ENCODE measurements at regions not wholly inside any gene's neighbourhood (a gene's known extent, or its start where the extent isn't known, plus 50 kb on each side); places are given as distances from the start of the nearest gene placed in this dataset.

DNA sequence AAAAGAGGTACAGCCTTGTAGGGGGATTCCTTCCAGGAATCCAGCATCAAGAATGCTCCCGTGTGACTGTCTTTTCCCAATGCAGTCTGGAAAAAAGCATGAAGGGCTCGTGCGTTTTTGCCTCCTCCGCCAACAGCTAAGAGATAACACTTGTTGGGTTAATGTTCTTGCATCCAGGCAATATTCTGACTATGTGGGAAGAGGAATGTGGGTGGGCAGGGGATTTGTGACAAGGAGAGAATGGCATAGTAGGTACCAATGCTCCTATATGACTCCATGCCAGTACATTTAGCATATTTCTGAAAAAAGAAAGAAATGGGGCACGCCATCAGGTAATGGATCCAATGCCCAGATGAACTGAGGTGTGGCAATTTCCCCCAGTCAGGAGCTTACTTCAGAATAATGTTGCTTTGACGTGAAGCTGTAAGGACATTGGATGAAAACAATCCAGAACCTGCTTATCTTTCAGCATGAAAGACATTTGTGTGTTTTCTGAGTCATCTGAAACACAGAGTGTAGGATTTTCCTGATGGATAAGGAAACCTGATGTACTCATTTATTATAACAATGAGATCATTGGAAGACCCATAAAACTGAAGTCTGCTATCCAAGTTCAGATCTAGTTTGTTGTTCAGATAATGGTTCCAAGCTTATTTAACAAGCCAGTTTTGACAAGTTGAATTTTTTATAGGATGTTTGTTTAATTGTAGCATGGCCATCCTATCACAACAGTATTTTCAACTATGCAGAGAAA is 105.5 kb downstream of the LYPLAL1 start:
- intact Hi-C loops (cut with DNase I, micrococcal nuclease) = no loop called here
- TF ChIP-seq, protein P1, sequence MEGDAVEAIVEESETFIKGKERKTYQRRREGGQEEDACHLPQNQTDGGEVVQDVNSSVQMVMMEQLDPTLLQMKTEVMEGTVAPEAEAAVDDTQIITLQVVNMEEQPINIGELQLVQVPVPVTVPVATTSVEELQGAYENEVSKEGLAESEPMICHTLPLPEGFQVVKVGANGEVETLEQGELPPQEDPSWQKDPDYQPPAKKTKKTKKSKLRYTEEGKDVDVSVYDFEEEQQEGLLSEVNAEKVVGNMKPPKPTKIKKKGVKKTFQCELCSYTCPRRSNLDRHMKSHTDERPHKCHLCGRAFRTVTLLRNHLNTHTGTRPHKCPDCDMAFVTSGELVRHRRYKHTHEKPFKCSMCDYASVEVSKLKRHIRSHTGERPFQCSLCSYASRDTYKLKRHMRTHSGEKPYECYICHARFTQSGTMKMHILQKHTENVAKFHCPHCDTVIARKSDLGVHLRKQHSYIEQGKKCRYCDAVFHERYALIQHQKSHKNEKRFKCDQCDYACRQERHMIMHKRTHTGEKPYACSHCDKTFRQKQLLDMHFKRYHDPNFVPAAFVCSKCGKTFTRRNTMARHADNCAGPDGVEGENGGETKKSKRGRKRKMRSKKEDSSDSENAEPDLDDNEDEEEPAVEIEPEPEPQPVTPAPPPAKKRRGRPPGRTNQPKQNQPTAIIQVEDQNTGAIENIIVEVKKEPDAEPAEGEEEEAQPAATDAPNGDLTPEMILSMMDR (IDR thresholded peaks at IDR 0.05) = no peak
- H3K4me3 ChIP-seq = no peak overlapping the region
- ATAC-seq = no peak
- no peaks in the 10 kb centered on the region for H3K9me3 ChIP-seq
- no peaks in the 10 kb centered on the region for H3K36me3 ChIP-seq (ENCODE audit: low read depth)
- no peak for DNase-seq
- no peaks in the 10 kb centered on the region for H3K4me1 ChIP-seq (ENCODE audit: low read depth)

DNA sequence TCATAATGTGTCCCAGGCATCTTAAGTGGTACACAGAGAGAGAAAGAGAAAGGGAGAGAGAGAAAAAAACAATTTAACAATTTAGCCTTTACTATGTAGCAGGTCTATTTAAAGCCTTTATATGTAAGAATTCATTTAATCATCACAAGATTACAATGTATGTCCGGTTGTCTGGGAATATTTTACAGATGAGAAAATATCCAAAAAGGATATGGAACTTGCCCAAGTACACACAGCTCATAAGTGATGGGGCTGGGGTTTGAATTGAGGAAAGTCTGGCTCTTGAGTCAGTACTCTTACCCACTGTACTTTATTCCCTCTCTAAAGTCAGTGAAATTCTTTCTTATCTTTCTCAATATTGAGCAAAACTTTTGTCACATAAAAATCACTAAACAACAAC is 104.6 kb downstream of the LYPLAL1 start:
- no peaks in the 10 kb centered on the region for H3K9me3 ChIP-seq
- no peaks in the 10 kb centered on the region for H3K4me1 ChIP-seq (ENCODE audit: low read depth)
- DNase-seq (no peak), ATAC-seq (no peak)
- TF ChIP-seq, protein P1 (IDR thresholded peaks at IDR 0.05) = no peak
- no peak overlapping the region for H3K4me3 ChIP-seq
- no peaks in the 10 kb centered on the region for H3K36me3 ChIP-seq (ENCODE audit: low read depth)
- intact Hi-C loops (cut with DNase I, micrococcal nuclease) = no loop called here

DNA sequence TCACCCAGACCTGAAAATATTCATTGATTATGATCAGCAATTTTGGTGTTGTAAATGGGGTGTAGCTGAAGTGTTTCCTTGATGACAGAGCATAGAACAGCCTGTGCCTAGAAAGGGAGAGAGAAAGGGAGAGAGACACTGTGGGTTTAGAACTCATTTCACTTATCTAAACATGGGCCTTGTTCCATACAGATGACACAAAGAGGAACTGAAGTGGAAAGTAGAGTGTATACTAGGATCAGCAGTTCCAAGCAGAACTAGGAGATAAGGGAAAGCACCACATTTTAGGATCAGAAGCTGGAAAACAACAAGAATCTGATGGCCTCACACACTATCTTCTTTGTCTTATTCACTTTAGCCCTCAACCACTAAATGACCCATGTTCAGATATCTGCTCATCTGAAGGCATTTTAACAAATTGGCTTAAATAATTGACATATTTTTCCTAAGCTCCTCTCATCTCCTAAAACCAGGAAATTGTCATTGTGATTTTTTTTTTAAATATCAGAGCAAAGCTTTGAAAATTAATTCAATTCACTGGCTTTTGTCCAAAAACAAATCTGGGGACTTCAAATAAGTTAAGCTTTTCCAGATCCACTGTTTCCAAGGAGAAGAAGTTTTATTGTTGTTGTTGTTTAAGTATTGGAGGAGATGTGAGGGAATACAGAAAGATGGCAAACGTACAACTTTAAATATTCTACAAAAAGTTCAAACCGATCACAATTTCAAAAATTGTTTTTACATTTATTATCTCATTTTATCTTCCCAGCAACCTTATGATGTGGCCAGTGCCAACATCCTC is 103.8 kb downstream of the LYPLAL1 start:
- no peak for DNase-seq
- H3K4me3 ChIP-seq = no peak overlapping the region
- H3K9me3 ChIP-seq = no peaks in the 10 kb centered on the region
- intact Hi-C loops (cut with DNase I, micrococcal nuclease) = no loop called here
- H3K36me3 ChIP-seq (ENCODE audit: low read depth) = no peaks in the 10 kb centered on the region
- TF ChIP-seq, protein P1 (IDR thresholded peaks at IDR 0.05) = no peak
- H3K4me1 ChIP-seq (ENCODE audit: low read depth) = no peaks in the 10 kb centered on the region
- no peak for ATAC-seq

DNA sequence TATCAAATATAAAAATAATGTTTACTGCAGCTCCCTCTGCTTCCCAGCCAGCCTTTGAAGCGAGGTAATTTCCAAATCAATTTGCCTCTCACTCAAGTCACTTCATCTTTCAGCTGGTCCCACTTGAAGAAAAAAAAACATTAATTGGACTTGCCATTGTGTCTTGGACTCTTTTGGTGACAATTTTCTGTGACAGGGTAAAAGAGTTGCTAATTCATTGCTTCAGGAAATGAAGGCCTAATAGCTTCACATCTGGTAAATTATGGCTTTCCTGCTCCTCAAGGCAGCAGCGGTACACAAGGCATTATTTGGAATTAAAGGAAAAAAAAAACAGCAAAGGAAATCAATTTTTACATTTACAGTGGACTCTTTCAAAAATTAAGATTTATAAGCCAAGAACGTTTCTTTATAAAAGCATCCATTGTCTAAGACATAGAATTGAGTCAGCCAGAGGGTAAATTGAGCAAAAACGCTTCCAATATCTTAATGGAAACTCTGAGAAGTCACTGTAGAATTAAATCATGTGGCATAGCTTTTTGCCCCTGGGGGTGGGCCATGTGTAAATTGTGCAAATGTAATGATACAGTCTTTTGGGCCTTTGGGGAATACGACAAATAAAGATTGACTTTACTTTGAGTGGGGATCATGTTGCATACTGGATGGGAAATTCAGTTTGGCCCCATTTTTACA is 102.5 kb downstream of the LYPLAL1 start:
- no peaks in the 10 kb centered on the region for H3K36me3 ChIP-seq (ENCODE audit: low read depth)
- TF ChIP-seq, protein P1 (IDR thresholded peaks at IDR 0.05) = no peak
- ATAC-seq (no peak), DNase-seq (no peak)
- no peak overlapping the region for H3K4me3 ChIP-seq
- H3K9me3 ChIP-seq = no peaks in the 10 kb centered on the region
- intact Hi-C loops (cut with DNase I, micrococcal nuclease) = no loop called here
- H3K4me1 ChIP-seq (ENCODE audit: low read depth) = no peaks in the 10 kb centered on the region

DNA sequence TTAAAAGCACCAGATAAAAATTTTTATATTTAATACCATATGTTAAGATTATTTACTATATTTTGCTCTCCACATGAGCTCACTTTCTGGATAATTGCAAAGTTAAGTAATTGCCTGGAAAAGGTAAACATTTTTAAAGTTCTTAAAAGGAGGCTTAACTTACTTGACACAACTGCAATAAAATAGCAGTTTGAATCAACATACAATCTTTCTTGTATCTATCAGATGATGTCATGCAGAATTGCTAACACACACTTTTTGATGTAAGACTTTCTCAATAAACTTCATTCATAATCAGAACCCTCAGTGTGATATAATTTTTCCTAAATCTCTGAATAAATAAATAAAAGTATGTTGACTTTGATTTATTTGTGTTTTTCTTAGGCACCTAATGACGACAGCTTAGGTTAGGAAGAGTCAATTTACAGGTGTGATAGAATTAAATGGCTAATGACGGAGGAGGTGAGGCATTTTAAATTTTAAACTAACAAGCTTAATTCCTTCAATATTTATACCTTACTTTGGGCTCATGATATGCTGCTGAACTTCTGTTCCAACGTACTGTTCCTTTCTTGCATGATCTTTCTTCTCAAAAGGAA is 99.5 kb downstream of the LYPLAL1 start:
- H3K4me1 ChIP-seq (ENCODE audit: low read depth) = no peaks in the 10 kb centered on the region
- intact Hi-C loops (cut with DNase I, micrococcal nuclease) = no loop called here
- no peaks in the 10 kb centered on the region for H3K36me3 ChIP-seq (ENCODE audit: low read depth)
- H3K9me3 ChIP-seq = no peaks in the 10 kb centered on the region
- DNase-seq = no peak
- ATAC-seq = no peak
- H3K4me3 ChIP-seq = no peak overlapping the region
- TF ChIP-seq, protein P1 (IDR thresholded peaks at IDR 0.05) = no peak

All from mucosa of descending colon (tissue), 3 donors.